ENCODE measurements at regions not wholly inside any gene's neighbourhood (a gene's known extent, or its start where the extent isn't known, plus 50 kb on each side); places are given as distances from the start of the nearest gene placed in this dataset.
"Not testable (repeated sequence)": the region's sequence is repeated elsewhere in the genome, so short reads cannot be mapped to it uniquely, and the experiment has no call there.

DNA sequence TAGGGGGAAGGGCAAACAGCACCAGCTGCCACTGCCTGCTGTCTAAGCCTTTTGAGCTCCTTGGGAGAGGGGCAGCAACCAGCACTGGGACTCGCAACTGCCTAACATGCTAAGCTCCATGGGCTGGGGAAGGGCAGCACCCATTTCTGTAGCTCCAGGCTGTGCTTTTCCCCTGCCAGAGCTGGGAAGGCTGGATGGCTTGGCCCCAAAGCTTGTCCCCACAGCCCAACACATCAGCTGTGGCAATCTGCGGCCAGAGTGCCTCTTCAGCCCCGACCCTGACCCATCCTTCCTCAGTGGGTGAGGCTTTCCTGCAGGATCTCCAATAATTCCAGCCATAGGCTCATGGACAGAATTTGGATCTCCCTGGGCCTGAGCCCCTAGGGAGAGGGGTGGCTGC, 551.3 kb downstream of the TMEM135 start:
- no peak for DNase-seq (ENCODE audit: low read depth)
- H3K4me3 ChIP-seq (ENCODE audit: low read depth, low read length): no peak overlapping the region
- TF ChIP-seq, protein P1, sequence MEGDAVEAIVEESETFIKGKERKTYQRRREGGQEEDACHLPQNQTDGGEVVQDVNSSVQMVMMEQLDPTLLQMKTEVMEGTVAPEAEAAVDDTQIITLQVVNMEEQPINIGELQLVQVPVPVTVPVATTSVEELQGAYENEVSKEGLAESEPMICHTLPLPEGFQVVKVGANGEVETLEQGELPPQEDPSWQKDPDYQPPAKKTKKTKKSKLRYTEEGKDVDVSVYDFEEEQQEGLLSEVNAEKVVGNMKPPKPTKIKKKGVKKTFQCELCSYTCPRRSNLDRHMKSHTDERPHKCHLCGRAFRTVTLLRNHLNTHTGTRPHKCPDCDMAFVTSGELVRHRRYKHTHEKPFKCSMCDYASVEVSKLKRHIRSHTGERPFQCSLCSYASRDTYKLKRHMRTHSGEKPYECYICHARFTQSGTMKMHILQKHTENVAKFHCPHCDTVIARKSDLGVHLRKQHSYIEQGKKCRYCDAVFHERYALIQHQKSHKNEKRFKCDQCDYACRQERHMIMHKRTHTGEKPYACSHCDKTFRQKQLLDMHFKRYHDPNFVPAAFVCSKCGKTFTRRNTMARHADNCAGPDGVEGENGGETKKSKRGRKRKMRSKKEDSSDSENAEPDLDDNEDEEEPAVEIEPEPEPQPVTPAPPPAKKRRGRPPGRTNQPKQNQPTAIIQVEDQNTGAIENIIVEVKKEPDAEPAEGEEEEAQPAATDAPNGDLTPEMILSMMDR (IDR thresholded peaks at IDR 0.05; ENCODE audit: low read depth, low read length, missing control alignments): no peak

DNA sequence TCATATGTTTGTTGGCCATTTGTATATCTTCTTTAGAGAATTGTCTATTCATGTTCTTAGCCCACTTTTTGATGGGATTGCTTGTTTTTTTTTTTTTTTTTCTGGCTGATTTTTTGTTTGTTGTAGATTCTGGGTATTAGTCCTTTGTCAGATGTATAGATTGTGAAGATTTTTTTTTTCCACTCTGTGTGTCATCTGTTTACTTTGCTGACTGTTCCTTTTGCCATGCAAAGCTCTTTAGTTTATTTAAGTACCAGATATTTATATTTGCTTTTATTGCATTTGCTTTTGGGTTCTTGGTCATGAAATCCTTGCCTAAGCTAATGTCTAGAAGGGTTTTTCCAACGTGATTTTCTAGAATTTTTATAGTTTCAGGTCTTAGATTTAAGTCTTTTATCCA, 547.9 kb downstream of the TMEM135 start:
- H3K4me3 ChIP-seq (ENCODE audit: low read depth, low read length); DNase-seq (ENCODE audit: low read depth): not testable (repeated sequence)

DNA sequence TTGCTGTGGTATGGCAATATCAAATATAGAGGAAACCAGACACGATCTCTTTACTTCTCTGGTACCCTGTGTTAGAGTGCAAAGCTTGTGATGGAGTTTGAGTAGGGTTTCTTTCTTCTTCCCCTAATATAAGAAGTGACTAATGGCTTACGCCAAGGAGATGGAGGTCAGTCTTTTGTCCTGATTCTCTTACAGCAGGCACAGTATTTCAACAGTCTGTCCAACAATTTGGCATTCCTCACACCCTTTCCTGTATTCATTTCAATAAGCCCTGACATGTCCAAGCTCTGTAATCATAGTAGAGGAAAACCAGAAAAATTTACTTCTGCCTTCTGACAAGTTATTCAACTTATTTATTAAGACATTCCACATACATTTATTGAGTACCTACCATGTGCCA, 546.2 kb downstream of the TMEM135 start:
- TF ChIP-seq, protein P1 (IDR thresholded peaks at IDR 0.05; ENCODE audit: low read depth, low read length, missing control alignments): no peak

DNA sequence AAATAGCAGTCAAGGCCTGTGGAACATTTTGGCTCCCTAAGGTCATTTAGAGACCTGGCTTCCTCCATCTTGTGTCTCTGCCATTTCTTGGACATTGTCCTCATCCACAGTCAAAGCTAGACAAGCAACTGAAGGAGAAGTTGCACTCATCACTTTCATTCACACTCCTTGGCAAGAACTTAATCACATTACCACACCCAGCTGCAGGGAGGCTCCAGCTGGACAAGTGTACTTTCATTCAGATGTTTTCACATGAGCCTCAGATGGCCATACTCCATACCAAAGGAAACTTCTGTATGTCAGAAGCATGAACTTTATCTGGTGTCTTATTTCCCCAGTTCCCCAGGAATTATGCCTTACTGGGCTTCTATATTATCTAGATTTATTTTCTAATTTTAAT, 537.4 kb downstream of the TMEM135 start:
- H3K4me3 ChIP-seq (ENCODE audit: low read depth, low read length): no peak overlapping the region
- TF ChIP-seq, protein P1 (IDR thresholded peaks at IDR 0.05; ENCODE audit: low read depth, low read length, missing control alignments): no peak
- no peak for DNase-seq (ENCODE audit: low read depth)

More for the DNA sequence above, 546.2 kb downstream of the TMEM135 start:
- no peak overlapping the region for H3K4me3 ChIP-seq (ENCODE audit: low read depth, low read length)
- no peak for DNase-seq (ENCODE audit: low read depth)

DNA sequence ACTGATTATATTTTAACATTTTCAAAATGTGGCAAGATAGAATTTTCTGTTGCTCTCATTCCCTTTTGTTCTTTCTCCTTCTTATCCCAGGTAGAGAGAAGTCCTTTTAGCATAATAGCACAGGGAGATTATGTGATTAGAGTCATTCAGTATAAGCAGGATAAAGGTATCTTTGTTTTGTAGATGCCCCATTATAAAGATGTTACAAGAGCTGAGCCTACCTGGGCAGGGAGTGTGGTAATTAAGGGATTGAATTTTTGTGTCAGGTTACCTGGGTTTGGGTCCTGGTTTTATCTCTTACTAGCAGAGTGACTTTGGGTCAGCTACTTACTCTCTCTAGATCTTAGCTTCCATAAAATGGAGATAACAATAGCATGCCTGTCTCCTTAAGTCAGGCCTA, 536.5 kb downstream of the TMEM135 start:
- no peak for DNase-seq (ENCODE audit: low read depth)
- H3K4me3 ChIP-seq (ENCODE audit: low read depth, low read length): no peak overlapping the region
- TF ChIP-seq, protein P1 (IDR thresholded peaks at IDR 0.05; ENCODE audit: low read depth, low read length, missing control alignments): no peak

DNA sequence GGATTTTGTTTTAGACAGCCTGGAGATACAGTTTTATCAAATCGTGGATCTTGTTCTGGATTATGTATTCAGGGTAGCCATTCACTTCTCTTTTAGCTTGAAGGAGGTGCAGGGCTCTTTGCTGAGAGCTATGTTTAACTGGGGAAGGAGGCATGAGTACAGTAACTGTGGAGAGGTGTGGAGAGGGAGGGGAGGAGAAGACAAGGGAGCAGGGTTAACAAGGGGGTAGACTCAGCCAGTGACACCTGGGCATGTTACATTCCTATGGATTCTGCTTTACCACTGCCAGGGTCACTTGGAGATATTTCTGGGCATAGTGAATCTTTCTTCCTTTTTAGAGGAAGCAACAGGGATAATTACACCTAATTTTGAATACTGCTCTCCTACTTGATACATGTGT, 536.0 kb downstream of the TMEM135 start:
- H3K4me3 ChIP-seq (ENCODE audit: low read depth, low read length): no peak overlapping the region
- no peak for DNase-seq (ENCODE audit: low read depth)
- TF ChIP-seq, protein P1 (IDR thresholded peaks at IDR 0.05; ENCODE audit: low read depth, low read length, missing control alignments): no peak

DNA sequence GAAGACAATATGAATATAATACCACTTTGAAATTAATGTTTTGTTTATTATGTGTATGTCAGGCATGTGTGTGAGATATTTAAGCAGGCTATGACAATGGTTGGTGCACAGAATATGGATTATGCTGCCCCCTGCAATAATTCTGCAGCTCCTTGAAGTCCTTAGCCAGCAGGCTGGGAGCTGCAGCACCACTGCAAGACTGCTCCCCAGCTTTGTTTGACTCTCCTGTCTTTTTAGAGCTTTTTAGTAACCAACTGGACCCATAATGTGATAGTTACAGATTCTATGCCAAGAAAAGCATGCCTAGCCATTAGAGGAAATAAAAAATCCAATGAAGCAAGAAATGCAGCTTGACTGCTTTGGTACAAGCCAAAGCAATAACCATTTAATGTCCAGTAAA, 535.1 kb downstream of the TMEM135 start:
- TF ChIP-seq, protein P1 (IDR thresholded peaks at IDR 0.05; ENCODE audit: low read depth, low read length, missing control alignments): no peak
- DNase-seq (ENCODE audit: low read depth): no peak
- no peak overlapping the region for H3K4me3 ChIP-seq (ENCODE audit: low read depth, low read length)

DNA sequence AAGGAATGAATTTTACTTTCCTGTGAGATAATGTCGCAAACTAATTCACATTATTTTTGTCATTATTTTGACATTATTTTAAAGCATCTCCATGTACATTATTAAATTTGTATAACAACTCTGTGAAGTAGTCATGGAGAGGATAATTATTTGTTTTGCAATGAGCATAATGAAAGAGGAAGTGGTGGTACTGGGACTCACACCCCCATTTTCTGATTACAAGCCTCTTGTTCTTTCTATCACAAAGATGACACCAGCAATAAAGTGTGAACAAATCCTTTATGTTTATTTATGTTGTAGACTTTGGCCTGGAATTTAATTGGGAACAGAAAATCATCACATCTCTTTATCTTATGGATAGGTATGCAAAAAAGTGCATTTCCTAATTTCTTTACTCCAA, 522.6 kb downstream of the TMEM135 start:
- DNase-seq (ENCODE audit: low read depth): no peak
- H3K4me3 ChIP-seq (ENCODE audit: low read depth, low read length): no peak overlapping the region
- TF ChIP-seq, protein P1 (IDR thresholded peaks at IDR 0.05; ENCODE audit: low read depth, low read length, missing control alignments): no peak

DNA sequence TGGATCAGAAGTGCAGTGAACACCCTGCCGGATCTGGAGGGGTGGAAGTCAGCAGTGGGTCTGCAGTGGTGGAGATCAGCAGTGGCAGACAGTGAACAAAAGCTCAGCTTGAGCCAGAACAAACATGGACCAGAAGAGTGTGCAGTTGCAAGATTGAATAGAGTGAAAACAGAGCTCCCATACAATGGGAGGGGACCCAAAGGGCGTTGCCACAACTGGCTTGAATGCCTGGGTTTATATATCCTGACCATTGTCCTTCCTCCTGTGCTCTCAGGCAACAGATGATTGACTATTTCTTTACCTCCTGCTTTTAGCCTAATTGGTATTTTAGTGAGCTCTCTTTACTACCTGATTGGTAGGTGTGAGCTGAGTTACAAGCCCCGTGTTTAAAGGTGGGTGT, 522.1 kb downstream of the TMEM135 start:
- DNase-seq (ENCODE audit: low read depth); H3K4me3 ChIP-seq (ENCODE audit: low read depth, low read length): not testable (repeated sequence)
